H9 (cell line): ENCODE measurements at regions not wholly inside any gene's neighbourhood (a gene's known extent, or its start where the extent isn't known, plus 50 kb on each side); places are given as distances from the start of the nearest gene placed in this dataset.

Source experiments
- DNase-seq: peaks from one replicate; pipeline ENCODE4 v3.0.0-alpha.2; 2017
- H2AFZ ChIP-seq: one replicate; pipeline ENCODE4 v1.6.1; 2013; ENCODE audit warnings: mild to moderate bottlenecking, low read length, control low read depth, moderate library complexity
- H2AK5ac ChIP-seq: 2 replicates; pipeline ENCODE4 v1.6.1; 2013; ENCODE audit warnings: low read length, control low read depth, mixed read lengths; ENCODE audit not compliant: insufficient read length
- H2BK120ac ChIP-seq: one replicate; pipeline ENCODE4 v1.6.1; 2013; ENCODE audit warnings: low read depth, mild to moderate bottlenecking, low read length, control low read depth, inconsistent platforms; ENCODE audit not compliant: poor library complexity, severe bottlenecking
- H2BK12ac ChIP-seq: 2 replicates; pipeline ENCODE4 v1.6.1; 2013; ENCODE audit warnings: low read length, control low read depth, mixed read lengths, low read depth; ENCODE audit not compliant: insufficient read length
- H2BK15ac ChIP-seq: 2 replicates; pipeline ENCODE4 v1.6.1; 2013; ENCODE audit warnings: low read depth, low read length, control low read depth
- H2BK20ac ChIP-seq: one replicate; pipeline ENCODE4 v1.6.1; 2013; ENCODE audit warnings: low read depth, mild to moderate bottlenecking, low read length, control low read depth, inconsistent platforms; ENCODE audit not compliant: poor library complexity, severe bottlenecking
- H2BK5ac ChIP-seq: 2 replicates; pipeline ENCODE4 v1.6.1; 2013; ENCODE audit warnings: low read length, control low read depth, mixed read lengths; ENCODE audit not compliant: insufficient read length
- H3K14ac ChIP-seq: 2 replicates; pipeline ENCODE4 v1.6.1; 2013; ENCODE audit warnings: low read length, control low read depth; ENCODE audit not compliant: insufficient read depth
- H3K18ac ChIP-seq: 2 replicates; pipeline ENCODE4 v1.6.1; 2013; ENCODE audit warnings: low read depth, mild to moderate bottlenecking, mixed read lengths, low read length, control low read depth; ENCODE audit not compliant: insufficient read length
- H3K23ac ChIP-seq: 2 replicates; pipeline ENCODE4 v1.6.1; 2013; ENCODE audit warnings: low read length, control low read depth, mixed read lengths, low read depth; ENCODE audit not compliant: insufficient read length
- H3K23me2 ChIP-seq: 2 replicates; pipeline ENCODE4 v1.6.1; 2013; ENCODE audit warnings: low read depth, mild to moderate bottlenecking, mixed read lengths, low read length, control low read depth; ENCODE audit not compliant: insufficient read length, poor library complexity, severe bottlenecking
- H3K27ac ChIP-seq: 2 replicates; pipeline ENCODE4 v1.5.1; 2013; ENCODE audit warnings: low read length, control low read depth, mixed read lengths, low read depth; ENCODE audit not compliant: insufficient read length
- H3K27me3 ChIP-seq: 2 replicates; pipeline ENCODE4 v1.6.1; 2013; ENCODE audit warnings: low read length, control low read depth, inconsistent platforms; ENCODE audit not compliant: insufficient read depth
- H3K4ac ChIP-seq: 2 replicates; pipeline ENCODE4 v1.6.1; 2013; ENCODE audit warnings: low read depth, mild to moderate bottlenecking, control low read depth, inconsistent platforms, low read length, moderate library complexity
- H3K4me1 ChIP-seq: 2 replicates; pipeline ENCODE4 v1.6.1; 2013; ENCODE audit warnings: low read length, control low read depth, inconsistent platforms; ENCODE audit not compliant: insufficient read depth
- H3K4me2 ChIP-seq: 2 replicates; pipeline ENCODE4 v1.6.1; 2013; ENCODE audit warnings: low read length, control low read depth, mixed read lengths; ENCODE audit not compliant: insufficient read length, insufficient read depth
- H3K56ac ChIP-seq: 2 replicates; pipeline ENCODE4 v1.6.1; 2013; ENCODE audit warnings: low read depth, mild to moderate bottlenecking, mixed read lengths, low read length, control low read depth; ENCODE audit not compliant: insufficient read length
- H3K79me1 ChIP-seq: 2 replicates; pipeline ENCODE4 v1.6.1; 2013; ENCODE audit warnings: low read depth, mild to moderate bottlenecking, moderate library complexity, low read length, control low read depth, inconsistent platforms; ENCODE audit not compliant: insufficient read depth, poor library complexity, severe bottlenecking
- H3K79me2 ChIP-seq: 2 replicates; pipeline ENCODE4 v1.6.1; 2013; ENCODE audit warnings: low read length, control low read depth, inconsistent platforms; ENCODE audit not compliant: insufficient read depth
- H3K9ac ChIP-seq: 2 replicates; pipeline ENCODE4 v1.6.1; 2013; ENCODE audit warnings: low read length, control low read depth, mixed read lengths; ENCODE audit not compliant: insufficient read length; ENCODE audit errors: extremely low read depth
- H3K9me3 ChIP-seq: one replicate; pipeline ENCODE4 v1.6.1; 2013; ENCODE audit warnings: low read depth, low read length, inconsistent platforms; ENCODE audit not compliant: control insufficient read depth
- H3T11ph ChIP-seq: one replicate; pipeline ENCODE4 v1.6.1; 2013; ENCODE audit warnings: mild to moderate bottlenecking, low read length, control low read depth, inconsistent platforms
- H4K20me1 ChIP-seq: one replicate; pipeline ENCODE4 v1.6.1; 2013; ENCODE audit not compliant: control insufficient read depth, insufficient read length, insufficient read depth
- H4K5ac ChIP-seq: 2 replicates; pipeline ENCODE4 v1.6.1; 2013; ENCODE audit warnings: low read depth, mild to moderate bottlenecking, mixed read lengths, low read length, control low read depth; ENCODE audit not compliant: insufficient read length
- H4K8ac ChIP-seq: replicated peaks from 2 replicates; pipeline ENCODE4 v1.6.1; 2013; ENCODE audit warnings: low read length, control low read depth, mixed read lengths, low read depth; ENCODE audit not compliant: insufficient read length
- H4K91ac ChIP-seq: 2 replicates; pipeline ENCODE4 v1.6.1; 2013; ENCODE audit warnings: low read depth, mild to moderate bottlenecking, moderate library complexity, mixed read lengths, low read length, control low read depth; ENCODE audit not compliant: insufficient read length
- H3K27ac Mint-ChIP-seq, 3 experiments: 2 replicates in 2 of 3; 3 replicates in 1 of 3; pipeline ENCODE4 v1.8.0; 2020 to 2021; ENCODE audit warnings: mixed read lengths in 3 of 3, mild to moderate bottlenecking in 1 of 3, moderate library complexity in 1 of 3
- H3K27me3 Mint-ChIP-seq: 2 replicates; pipeline ENCODE4 v1.8.0; 2021; ENCODE audit warnings: low read depth, mild to moderate bottlenecking, moderate library complexity, mixed read lengths
- H3K36me3 Mint-ChIP-seq, 3 experiments: 2 replicates in 2 of 3; 3 replicates in 1 of 3; pipeline ENCODE4 v1.8.0; 2020 to 2021; ENCODE audit warnings: low read depth in 3 of 3, mixed read lengths in 3 of 3; ENCODE audit not compliant: insufficient read depth in 1 of 3
- H3K4me1 Mint-ChIP-seq, 2 experiments: 2 replicates each; pipeline ENCODE4 v1.8.0; 2020; ENCODE audit warnings: mixed read lengths in 2 of 2
- H3K4me3 Mint-ChIP-seq, 2 experiments: 2 replicates in 1 of 2; 3 replicates in 1 of 2; pipeline ENCODE4 v1.8.0; 2020 to 2021; ENCODE audit warnings: mild to moderate bottlenecking in 2 of 2, mixed read lengths in 2 of 2, moderate library complexity in 1 of 2
- H3K9me3 Mint-ChIP-seq, 2 experiments: 2 replicates in 1 of 2; 3 replicates in 1 of 2; pipeline ENCODE4 v1.8.0; 2020; ENCODE audit warnings: mild to moderate bottlenecking in 2 of 2, mixed read lengths in 2 of 2, moderate library complexity in 1 of 2
- CTCF ChIP-seq: fragments of 200-600 bp; sonication (generic); conservative IDR thresholded peaks from 3 replicates; pipeline ENCODE4 v1.8.0; 2021; ENCODE audit warnings: antibody characterized with exemption, mild to moderate bottlenecking
- WGBS: extraction: QIAGEN DNeasy Blood & Tissue Kit; methylation state at CpG from one replicate; pipeline ENCODE4 v1.1.7; 2013; ENCODE audit warnings: missing lambda C conversion rate, low lambda C conversion rate, mixed read lengths; ENCODE audit not compliant: insufficient read length; ENCODE audit errors: extremely low coverage; 5-methylcytosine and 5-hydroxymethylcytosine counted together

- WGBS = no CpG with 5 or more reads among the region's 1 CpG
- H3K9me3 ChIP-seq = no peaks in the 10 kb centered on the region
- H3T11ph ChIP-seq = no peak overlapping the region
- no peak overlapping the region for H3K56ac ChIP-seq
- no peaks in the 10 kb centered on the region for H3K4me1 ChIP-seq
- no peak overlapping the region for H2BK15ac ChIP-seq
- no peak overlapping the region for H3K23ac ChIP-seq
- H3K23me2 ChIP-seq = no peaks in the 10 kb centered on the region
- H3K9me3 Mint-ChIP-seq = no peaks in the 10 kb centered on the region; a peak in 1 of 5 replicates
- H2AK5ac ChIP-seq = no peak overlapping the region
- H3K36me3 Mint-ChIP-seq = no peaks in the 10 kb centered on the region
- H3K4me3 Mint-ChIP-seq = no peak overlapping the region
- no peaks in the 10 kb centered on the region for H3K79me2 ChIP-seq
- no peak overlapping the region for H3K14ac ChIP-seq
- H3K4ac ChIP-seq = no peak overlapping the region
- no peak for TF ChIP-seq CTCF
- no peak overlapping the region for H3K27ac ChIP-seq
- H3K27me3 Mint-ChIP-seq = no peaks in the 10 kb centered on the region
- H3K18ac ChIP-seq = no peak overlapping the region
- no peak overlapping the region for H4K91ac ChIP-seq
- H2BK12ac ChIP-seq = no peak overlapping the region
- no peak overlapping the region for H3K27ac Mint-ChIP-seq
- no peak overlapping the region for H4K8ac ChIP-seq
- no peaks in the 10 kb centered on the region for H3K27me3 ChIP-seq
- H3K4me1 Mint-ChIP-seq = no peaks in the 10 kb centered on the region
- no peaks in the 10 kb centered on the region for H4K20me1 ChIP-seq
- H3K4me2 ChIP-seq = no peak overlapping the region
- no peak overlapping the region for H2BK120ac ChIP-seq
- H3K79me1 ChIP-seq = no peaks in the 10 kb centered on the region
- H3K9ac ChIP-seq = no peak overlapping the region
- H2AFZ ChIP-seq = no peak overlapping the region
- DNase-seq = no peak
- no peak overlapping the region for H2BK20ac ChIP-seq
- H4K5ac ChIP-seq = no peak overlapping the region
- H2BK5ac ChIP-seq = no peak overlapping the region
Measured at GRCh38 chr12:84069699-84070098, 842.9 kb downstream of the SLC6A15 start.
